ENCODE measurements at regions not wholly inside any gene's neighbourhood (a gene's known extent, or its start where the extent isn't known, plus 50 kb on each side); places are given as distances from the start of the nearest gene placed in this dataset.

- TF ChIP-seq CTCF (IDR thresholded peaks at IDR 0.05), result no peak
- Histone ChIP-seq H3K4me1 (no peaks in the 10 kb centered on the region), H3K4me3 (no peak overlapping the region), H3K27me3 (ENCODE audit: low read depth) (no peaks in the 10 kb centered on the region), H3K36me3 (no peaks in the 10 kb centered on the region), H3K9me3 (no peaks in the 10 kb centered on the region), H3K27ac (no peak overlapping the region)
- ATAC-seq (no peak), DNase-seq (no peak)
- intact Hi-C loops (cut with DNase I), result no loop called here
Observed at GRCh38 chr17:12431188-12431587, 234.5 kb upstream of the MYOCD start.

- no peak overlapping the region for H3K27ac ChIP-seq
- H3K4me3 ChIP-seq, result no peak overlapping the region
- H3K9me3 ChIP-seq, result no peaks in the 10 kb centered on the region
- intact Hi-C loops (cut with DNase I), result no loop called here
- H3K4me1 ChIP-seq, result no peaks in the 10 kb centered on the region
- H3K27me3 ChIP-seq (ENCODE audit: low read depth), result no peaks in the 10 kb centered on the region
- DNase-seq (no peak), ATAC-seq (no peak)
- H3K36me3 ChIP-seq, result no peaks in the 10 kb centered on the region
- no peak for TF ChIP-seq CTCF (IDR thresholded peaks at IDR 0.05)
Observed at GRCh38 chr17:12438212-12438611, 227.5 kb upstream of the MYOCD start.

GRCh38 chr17:12438813-12439586 lies 226.7 kb upstream of the MYOCD start:
- DNase-seq (no peak), ATAC-seq (no peak)
- no peaks in the 10 kb centered on the region for H3K4me1 ChIP-seq
- TF ChIP-seq CTCF (IDR thresholded peaks at IDR 0.05), result no peak
- H3K27me3 ChIP-seq (ENCODE audit: low read depth), result no peaks in the 10 kb centered on the region
- H3K27ac ChIP-seq, result no peak overlapping the region
- H3K4me3 ChIP-seq, result no peak overlapping the region
- no peaks in the 10 kb centered on the region for H3K9me3 ChIP-seq
- H3K36me3 ChIP-seq, result no peaks in the 10 kb centered on the region
- intact Hi-C loops (cut with DNase I), result no loop called here

- intact Hi-C loops (cut with DNase I), result no loop called here
- H3K9me3 ChIP-seq, result no peaks in the 10 kb centered on the region
- ATAC-seq, result no peak
Observed at GRCh38 chr17:12445331-12445730, 220.4 kb upstream of the MYOCD start.

GRCh38 chr17:12457493-12457892 lies 208.2 kb upstream of the MYOCD start:
- H3K27ac ChIP-seq, result no peak overlapping the region
- H3K36me3 ChIP-seq, result no peaks in the 10 kb centered on the region
- no peaks in the 10 kb centered on the region for H3K4me1 ChIP-seq
- H3K4me3 ChIP-seq, result no peak overlapping the region
- intact Hi-C loops (cut with DNase I), result no loop called here
- no peak for DNase-seq
- H3K9me3 ChIP-seq, result no peaks in the 10 kb centered on the region
- no peak for TF ChIP-seq CTCF (IDR thresholded peaks at IDR 0.05)
- H3K27me3 ChIP-seq (ENCODE audit: low read depth), result no peaks in the 10 kb centered on the region
- ATAC-seq, result no peak

More at GRCh38 chr17:12445331-12445730, 220.4 kb upstream of the MYOCD start:
- H3K27ac ChIP-seq, result no peak overlapping the region
- no peak overlapping the region for H3K4me3 ChIP-seq
- H3K4me1 ChIP-seq, result no peaks in the 10 kb centered on the region
- H3K27me3 ChIP-seq (ENCODE audit: low read depth), result no peaks in the 10 kb centered on the region
- no peak for TF ChIP-seq CTCF (IDR thresholded peaks at IDR 0.05)
- DNase-seq, result no peak
- H3K36me3 ChIP-seq, result no peaks in the 10 kb centered on the region

All from lower lobe of right lung (tissue), 2 donors.